ENCODE measurements at regions not wholly inside any gene's neighbourhood (a gene's known extent, or its start where the extent isn't known, plus 50 kb on each side); places are given as distances from the start of the nearest gene placed in this dataset.

GRCh38 chr9:90095682-90096081 lies 490.9 kb downstream of the GADD45G start:
- TF ChIP-seq CTCF (IDR thresholded peaks at IDR 0.05) (no peak), POLR2A (IDR thresholded peaks at IDR 0.05) (no peak)
